ENCODE measurements at regions not wholly inside any gene's neighbourhood (a gene's known extent, or its start where the extent isn't known, plus 50 kb on each side); places are given as distances from the start of the nearest gene placed in this dataset.
"Not testable (repeated sequence)": the region's sequence is repeated elsewhere in the genome, so short reads cannot be mapped to it uniquely, and the experiment has no call there.

DNA sequence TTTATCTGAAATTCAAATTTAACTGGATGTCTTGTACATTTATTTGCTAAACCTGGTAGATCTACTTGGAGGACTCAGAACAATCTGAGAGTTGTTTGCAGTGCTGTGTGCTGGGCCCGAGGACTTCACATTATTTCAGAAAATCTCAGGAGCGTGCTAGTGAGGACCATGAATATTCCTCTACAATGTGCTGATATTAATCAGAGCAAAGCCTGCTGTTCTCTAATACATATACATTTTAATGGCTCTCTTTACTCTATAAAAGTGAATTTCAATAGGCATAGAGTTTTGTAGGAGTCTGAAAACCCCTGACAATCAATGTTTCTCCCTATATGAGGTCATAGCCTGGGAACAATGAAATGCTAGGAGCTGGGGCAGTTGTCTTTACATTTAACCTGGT, 144.3 kb downstream of the NEDD1 start:
- DNase-seq (ENCODE audit: extremely low spot score) = no peak
- H3K4me3 ChIP-seq (ENCODE audit: low read depth, low read length) = no peak overlapping the region
- no peaks in the 10 kb centered on the region for H3K36me3 ChIP-seq (ENCODE audit: insufficient read depth)
- 90% methylated on average over 2 of the region's 2 CpGs for WGBS
- H3K4me1 ChIP-seq (ENCODE audit: insufficient read depth) = no peaks in the 10 kb centered on the region
- no peak overlapping the region for H3K27ac ChIP-seq (ENCODE audit: low read depth)

DNA sequence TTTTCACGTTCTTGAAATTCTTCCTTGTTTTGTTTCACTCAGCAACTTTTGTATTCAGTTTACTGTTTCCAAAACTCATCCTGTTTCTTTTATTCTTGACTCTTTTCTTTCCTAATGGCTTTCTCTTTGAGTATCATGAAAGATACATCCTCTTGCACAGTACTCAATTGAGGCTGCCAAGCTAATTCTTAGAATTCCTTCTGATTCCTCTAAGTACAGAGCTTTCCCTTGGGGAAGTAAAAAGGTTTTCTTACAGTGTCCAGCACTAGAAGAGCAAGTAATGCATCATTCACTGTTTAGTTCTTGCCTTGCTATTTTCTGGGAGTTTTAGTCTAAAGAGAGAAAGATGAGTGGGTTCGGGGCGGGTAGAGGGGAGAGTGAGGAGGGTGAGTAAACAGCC, 154.1 kb downstream of the NEDD1 start:
- no peak for DNase-seq (ENCODE audit: extremely low spot score)
- Histone ChIP-seq H3K27ac (ENCODE audit: low read depth) (no peak overlapping the region), H3K36me3 (ENCODE audit: insufficient read depth) (no peaks in the 10 kb centered on the region), H3K4me3 (ENCODE audit: low read depth, low read length) (no peak overlapping the region), H3K4me1 (ENCODE audit: insufficient read depth) (no peaks in the 10 kb centered on the region)
- 52% methylated on average over 3 of the region's 3 CpGs for WGBS

DNA sequence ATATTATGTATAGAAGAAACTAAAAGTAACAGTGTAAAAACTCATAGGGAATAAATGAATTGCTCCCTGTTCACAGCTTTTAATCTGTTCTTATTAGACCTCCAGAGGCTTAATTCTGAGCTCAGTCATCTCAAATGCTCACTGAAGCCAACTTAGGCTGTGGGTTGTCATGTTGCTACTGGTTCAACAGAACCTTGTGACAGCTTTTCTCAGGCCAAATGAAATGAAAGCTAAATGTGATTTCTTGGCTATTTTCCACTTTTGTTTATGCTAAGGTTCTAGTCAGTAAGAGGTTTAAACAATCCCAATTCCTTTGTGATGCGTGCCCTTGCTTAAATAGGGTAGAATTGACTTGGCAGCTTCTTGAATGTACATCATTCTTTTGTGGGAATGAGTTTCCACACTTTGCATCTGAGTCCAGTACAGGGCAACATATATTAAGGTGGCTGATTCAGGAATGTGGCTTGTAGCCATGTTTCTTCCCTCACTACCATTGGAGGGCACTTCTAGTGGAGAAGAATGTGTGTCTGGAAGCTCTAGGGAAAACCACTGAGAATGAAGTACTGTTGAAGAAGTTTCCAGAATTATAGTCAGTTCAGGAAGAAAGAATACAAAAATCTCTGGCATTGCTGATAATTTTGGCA, 156.4 kb downstream of the NEDD1 start:
- no peaks in the 10 kb centered on the region for H3K36me3 ChIP-seq (ENCODE audit: insufficient read depth)
- DNase-seq (ENCODE audit: extremely low spot score) = no peak
- H3K4me3 ChIP-seq (ENCODE audit: low read depth, low read length) = no peak overlapping the region
- WGBS = 81% methylated on average over 1 of the region's 1 CpG
- H3K27ac ChIP-seq (ENCODE audit: low read depth) = no peak overlapping the region
- no peaks in the 10 kb centered on the region for H3K4me1 ChIP-seq (ENCODE audit: insufficient read depth)

DNA sequence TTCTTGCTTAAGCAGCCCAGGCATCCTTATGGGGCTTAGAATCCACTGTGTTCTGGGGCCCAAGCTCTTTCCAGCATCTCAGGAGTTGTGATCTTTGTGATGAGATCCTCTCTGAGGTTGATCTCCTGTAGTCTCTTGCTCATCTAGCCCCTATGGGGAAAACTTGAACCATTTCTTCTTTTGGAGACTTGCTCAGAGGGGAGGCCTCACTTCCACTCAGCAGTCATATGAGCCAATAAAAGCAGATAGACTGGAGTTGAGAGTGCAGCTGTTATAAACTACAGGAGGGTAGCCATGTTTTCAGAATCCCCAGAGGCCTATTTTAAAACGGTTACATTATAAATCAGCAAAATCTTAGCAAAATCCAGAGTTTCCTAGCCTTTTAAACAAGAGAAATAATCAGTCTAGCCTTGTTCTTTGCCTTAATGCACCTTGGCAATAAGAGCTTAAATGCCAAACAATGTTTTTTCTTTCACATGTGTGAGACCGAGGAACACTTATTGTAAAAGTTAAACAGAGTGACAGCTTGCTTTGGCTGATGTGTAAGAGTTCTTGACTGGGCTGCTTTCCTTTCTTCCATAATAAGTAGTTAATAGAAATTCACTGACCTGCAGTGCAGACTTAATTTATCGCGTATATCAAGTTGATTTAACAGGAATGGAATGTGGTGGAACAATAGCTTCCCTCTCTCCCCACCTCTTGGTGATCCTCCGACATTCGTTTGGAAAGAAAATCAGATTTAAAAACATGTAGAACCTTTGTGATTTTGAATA, 168.3 kb downstream of the NEDD1 start:
- 34% methylated on average over 6 of the region's 6 CpGs for WGBS
- no peak overlapping the region for H3K27ac ChIP-seq (ENCODE audit: low read depth)
- no peaks in the 10 kb centered on the region for H3K36me3 ChIP-seq (ENCODE audit: insufficient read depth)
- no peak overlapping the region for H3K4me3 ChIP-seq (ENCODE audit: low read depth, low read length)
- no peaks in the 10 kb centered on the region for H3K4me1 ChIP-seq (ENCODE audit: insufficient read depth)
- DNase-seq (ENCODE audit: extremely low spot score) = peak; percentile 11

DNA sequence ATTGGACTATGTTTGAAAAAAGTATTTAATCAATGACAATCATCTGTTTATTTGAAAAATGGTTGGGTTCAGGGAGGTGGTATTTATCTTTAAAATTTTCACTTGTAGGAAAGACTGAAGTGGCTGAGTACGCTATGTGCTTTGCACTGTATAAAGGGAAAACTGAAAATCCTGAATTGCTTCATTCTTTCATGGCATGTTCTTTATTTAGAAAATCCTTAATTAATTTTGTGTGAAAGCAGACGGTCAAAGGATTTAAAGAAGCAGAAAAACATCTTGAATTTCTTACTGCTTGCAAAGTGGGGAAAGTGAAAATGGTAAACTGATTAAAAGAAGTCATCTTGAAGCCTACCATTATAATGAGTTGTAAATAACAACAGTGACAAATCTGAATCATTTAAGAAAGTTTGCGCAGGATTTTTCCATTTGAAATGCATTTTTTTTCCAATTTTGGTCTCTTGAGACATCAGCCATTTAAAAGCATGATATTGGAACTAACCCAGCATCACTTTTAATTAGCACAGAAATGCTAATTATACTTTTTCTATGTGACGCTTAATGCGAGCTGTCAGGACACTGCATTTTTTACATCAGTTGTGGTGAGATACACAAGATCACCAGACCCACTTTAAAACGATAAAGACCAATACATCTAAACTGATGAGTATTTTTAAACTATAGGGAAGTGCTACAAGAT, 169.0 kb downstream of the NEDD1 start:
- Histone ChIP-seq H3K4me1 (ENCODE audit: insufficient read depth) (no peaks in the 10 kb centered on the region), H3K36me3 (ENCODE audit: insufficient read depth) (no peaks in the 10 kb centered on the region), H3K4me3 (ENCODE audit: low read depth, low read length) (no peak overlapping the region), H3K27ac (ENCODE audit: low read depth) (no peak overlapping the region)
- WGBS = 82% methylated on average over 6 of the region's 6 CpGs
- DNase-seq (ENCODE audit: extremely low spot score) = no peak

DNA sequence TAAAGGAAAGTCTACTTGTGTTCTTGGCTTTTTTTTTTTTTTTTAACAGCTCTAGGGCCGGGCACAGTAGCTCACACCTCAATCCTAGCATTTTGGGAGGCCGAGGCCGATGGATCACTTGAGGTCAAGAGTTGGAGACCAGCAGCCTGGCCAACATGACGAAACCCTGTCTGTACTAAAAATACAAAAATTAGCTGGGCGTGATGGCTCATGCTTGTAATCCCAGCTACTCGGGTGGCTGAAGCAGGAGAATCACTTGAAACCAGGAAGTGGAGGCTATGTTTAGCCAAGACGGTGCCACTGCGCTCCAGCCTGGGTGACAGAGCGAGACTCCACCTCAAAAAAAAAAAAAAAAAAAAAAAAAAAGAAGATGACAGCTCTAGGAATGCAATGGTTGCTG, 169.9 kb downstream of the NEDD1 start:
- 77% methylated on average over 9 of the region's 9 CpGs for WGBS
- H3K4me3 ChIP-seq (ENCODE audit: low read depth, low read length); DNase-seq (ENCODE audit: extremely low spot score): not testable (repeated sequence)

DNA sequence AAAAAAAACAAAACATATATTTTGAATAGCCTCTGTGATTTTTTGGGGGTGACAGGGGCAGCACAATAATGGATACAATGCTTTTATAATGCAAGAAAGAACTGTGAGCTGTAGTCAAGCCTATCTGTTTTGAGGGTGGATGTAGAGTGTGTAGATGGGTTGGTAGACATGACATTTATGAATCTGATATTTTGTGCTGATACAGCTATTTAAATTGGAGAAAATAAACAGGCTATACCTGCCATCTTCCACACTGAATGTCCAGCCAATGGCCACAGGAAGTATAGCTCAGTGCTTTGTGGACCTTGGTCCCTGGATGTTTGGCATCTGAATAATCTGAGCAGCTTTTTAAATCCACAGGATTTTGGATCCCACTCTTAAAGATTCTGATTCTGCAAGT, 175.0 kb downstream of the NEDD1 start:
- no peaks in the 10 kb centered on the region for H3K36me3 ChIP-seq (ENCODE audit: insufficient read depth)
- H3K27ac ChIP-seq (ENCODE audit: low read depth) = no peak overlapping the region
- no peaks in the 10 kb centered on the region for H3K4me1 ChIP-seq (ENCODE audit: insufficient read depth)
- DNase-seq (ENCODE audit: extremely low spot score) = no peak
- no peak overlapping the region for H3K4me3 ChIP-seq (ENCODE audit: low read depth, low read length)

More for the DNA sequence above, 169.9 kb downstream of the NEDD1 start:
- H3K36me3 ChIP-seq (ENCODE audit: insufficient read depth); H3K27ac ChIP-seq (ENCODE audit: low read depth); H3K4me1 ChIP-seq (ENCODE audit: insufficient read depth): not testable (repeated sequence)

DNA sequence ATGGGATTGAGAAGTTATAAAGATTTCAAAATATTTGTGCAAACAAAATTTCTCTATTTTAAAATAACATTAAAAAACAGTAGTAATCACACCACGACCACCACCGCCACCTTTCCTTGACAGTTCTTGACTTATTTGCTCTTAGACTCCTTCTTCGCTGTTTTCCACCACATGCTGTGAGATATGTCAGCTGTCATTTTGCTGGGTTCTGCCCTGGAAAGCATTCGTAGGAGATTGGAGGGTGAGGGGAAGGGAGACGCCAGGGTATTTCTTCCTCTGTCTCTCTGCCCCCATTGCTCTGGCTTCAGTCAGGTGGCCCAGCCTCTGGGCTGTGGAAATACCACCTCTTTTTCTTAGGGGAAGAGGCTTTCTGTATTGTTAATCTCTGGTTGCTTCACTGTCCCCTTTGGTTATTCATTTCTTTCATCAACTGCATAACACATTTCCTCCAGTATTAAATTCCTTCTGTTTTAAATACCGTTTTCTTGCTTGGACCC, 186.2 kb downstream of the NEDD1 start:
- WGBS = 55% methylated on average over 6 of the region's 6 CpGs
- H3K27ac ChIP-seq (ENCODE audit: low read depth) = no peak overlapping the region
- no peak for DNase-seq (ENCODE audit: extremely low spot score)
- no peaks in the 10 kb centered on the region for H3K36me3 ChIP-seq (ENCODE audit: insufficient read depth)
- no peak overlapping the region for H3K4me3 ChIP-seq (ENCODE audit: low read depth, low read length)
- H3K4me1 ChIP-seq (ENCODE audit: insufficient read depth) = no peaks in the 10 kb centered on the region

DNA sequence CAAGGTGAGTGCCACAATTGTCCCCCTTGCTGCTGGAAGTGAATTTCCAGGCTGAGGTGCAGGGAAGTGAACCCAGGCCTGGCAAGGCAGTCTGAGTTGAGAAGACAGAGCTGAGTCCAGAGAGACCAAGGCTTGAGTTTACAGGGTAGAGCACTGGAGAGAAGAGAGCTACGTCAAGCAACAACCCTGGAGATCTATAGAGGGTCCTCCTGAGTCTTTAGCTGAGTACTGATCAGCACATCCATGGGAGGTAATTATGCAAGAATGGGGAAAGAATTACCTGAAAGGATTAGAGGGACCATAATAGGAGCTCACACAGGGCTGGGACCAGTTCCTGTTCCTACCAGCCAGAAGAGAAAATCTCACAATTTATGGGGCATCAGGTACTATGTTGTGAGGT, 190.7 kb downstream of the NEDD1 start:
- Histone ChIP-seq H3K27ac (ENCODE audit: low read depth) (no peak overlapping the region), H3K4me3 (ENCODE audit: low read depth, low read length) (no peak overlapping the region), H3K36me3 (ENCODE audit: insufficient read depth) (no peaks in the 10 kb centered on the region), H3K4me1 (ENCODE audit: insufficient read depth) (no peaks in the 10 kb centered on the region)
- 66% methylated on average over 1 of the region's 1 CpG for WGBS
- no peak for DNase-seq (ENCODE audit: extremely low spot score)

DNA sequence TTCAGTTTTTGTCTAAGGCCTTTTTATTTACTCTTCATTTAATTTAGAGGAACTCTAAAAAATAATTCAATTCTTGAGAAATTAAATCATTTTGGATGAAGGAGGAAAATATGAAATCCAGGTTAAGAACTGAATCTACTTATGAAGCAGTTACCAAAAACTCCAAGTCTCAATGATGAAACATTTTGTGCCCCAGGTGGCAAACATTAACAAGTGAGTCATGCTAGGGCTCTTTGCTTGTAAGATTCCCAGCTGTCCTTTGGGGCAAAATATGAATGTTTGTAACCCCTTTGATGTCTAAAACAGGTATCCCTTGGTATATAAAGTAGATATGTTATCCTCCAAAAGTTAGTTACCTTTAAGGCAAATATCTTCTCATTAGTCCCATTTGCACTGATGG, 202.4 kb downstream of the NEDD1 start:
- no peaks in the 10 kb centered on the region for H3K36me3 ChIP-seq (ENCODE audit: insufficient read depth)
- no peak for DNase-seq (ENCODE audit: extremely low spot score)
- no peak overlapping the region for H3K27ac ChIP-seq (ENCODE audit: low read depth)
- H3K4me1 ChIP-seq (ENCODE audit: insufficient read depth) = no peaks in the 10 kb centered on the region
- no peak overlapping the region for H3K4me3 ChIP-seq (ENCODE audit: low read depth, low read length)

DNA sequence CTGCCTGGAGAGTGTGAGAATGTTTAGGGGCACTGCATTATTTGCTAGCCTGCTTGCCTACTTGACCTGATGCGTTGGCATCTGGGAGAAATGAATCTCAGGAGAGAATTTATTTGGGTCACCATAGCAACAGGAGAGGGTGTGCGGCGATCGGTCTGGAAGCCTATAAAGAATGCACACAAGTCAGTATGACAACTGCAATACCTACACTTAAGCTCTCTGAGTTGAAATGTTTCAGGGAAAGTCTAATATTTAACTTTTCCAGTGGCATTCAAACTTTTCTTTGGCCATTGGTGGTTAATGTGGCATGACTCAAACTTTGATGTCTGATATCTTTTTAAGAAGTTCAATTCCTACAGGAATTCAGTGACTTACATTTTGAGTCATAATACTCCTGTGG, 205.1 kb downstream of the NEDD1 start:
- H3K4me1 ChIP-seq (ENCODE audit: insufficient read depth) = no peaks in the 10 kb centered on the region
- no peaks in the 10 kb centered on the region for H3K36me3 ChIP-seq (ENCODE audit: insufficient read depth)
- H3K4me3 ChIP-seq (ENCODE audit: low read depth, low read length) = no peak overlapping the region
- WGBS = 41% methylated on average over 4 of the region's 4 CpGs
- DNase-seq (ENCODE audit: extremely low spot score) = no peak
- no peak overlapping the region for H3K27ac ChIP-seq (ENCODE audit: low read depth)

DNA sequence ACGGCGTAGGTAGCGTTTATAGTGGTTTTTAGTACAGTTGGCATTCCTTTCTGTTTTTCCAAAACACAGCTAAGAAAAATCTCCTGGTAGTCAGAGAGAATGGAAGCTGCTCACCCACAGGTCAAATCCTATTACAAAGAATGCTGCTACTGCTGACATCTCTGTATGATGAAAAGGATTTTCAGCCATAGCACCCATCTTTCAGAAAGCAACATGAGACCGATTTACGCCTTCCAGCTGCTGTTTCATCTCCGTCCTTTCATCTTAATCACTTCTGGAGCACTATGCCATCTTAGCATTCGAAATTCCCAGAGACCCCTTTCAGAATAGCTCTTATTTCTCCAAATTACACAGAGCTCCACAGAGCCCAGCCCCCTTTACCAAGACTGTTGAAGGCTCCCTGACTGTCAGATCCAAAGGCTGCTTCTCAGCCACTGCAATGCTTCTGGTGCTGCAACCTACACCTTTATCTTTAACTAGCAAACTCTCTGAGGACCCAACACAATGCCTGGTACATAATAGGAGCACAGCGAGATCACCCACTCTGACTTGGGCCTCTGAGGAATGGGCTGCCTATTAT, 211.8 kb downstream of the NEDD1 start:
- no peak overlapping the region for H3K4me3 ChIP-seq (ENCODE audit: low read depth, low read length)
- 59% methylated on average over 8 of the region's 8 CpGs for WGBS

DNA sequence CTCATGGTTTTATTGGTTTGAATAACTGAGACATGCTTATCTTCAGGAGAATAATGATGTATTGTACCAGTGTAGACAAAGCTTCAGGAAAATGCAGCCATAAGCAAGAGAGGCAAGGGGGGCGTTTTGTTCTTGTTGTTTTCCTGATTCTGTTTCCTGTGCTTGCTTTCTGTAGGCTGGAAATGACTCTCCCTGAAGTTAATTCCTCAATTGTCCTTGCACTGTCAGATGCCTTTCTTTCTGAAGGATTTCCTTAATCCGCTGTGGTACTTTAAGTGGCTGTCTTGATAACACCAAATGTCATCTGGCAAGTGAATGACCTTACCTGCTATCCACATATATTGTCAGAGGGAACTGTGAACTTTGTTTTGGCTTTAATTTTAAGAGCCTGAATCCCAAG, 220.0 kb downstream of the NEDD1 start:
- no peak for DNase-seq (ENCODE audit: extremely low spot score)
- Histone ChIP-seq H3K27ac (ENCODE audit: low read depth) (no peak overlapping the region), H3K36me3 (ENCODE audit: insufficient read depth) (no peaks in the 10 kb centered on the region), H3K4me1 (ENCODE audit: insufficient read depth) (no peaks in the 10 kb centered on the region), H3K4me3 (ENCODE audit: low read depth, low read length) (no peak overlapping the region)
- WGBS = 37% methylated on average over 2 of the region's 2 CpGs

More for the DNA sequence above, 211.8 kb downstream of the NEDD1 start:
- Histone ChIP-seq H3K27ac (ENCODE audit: low read depth) (no peak overlapping the region), H3K4me1 (ENCODE audit: insufficient read depth) (no peaks in the 10 kb centered on the region), H3K36me3 (ENCODE audit: insufficient read depth) (no peaks in the 10 kb centered on the region)
- DNase-seq (ENCODE audit: extremely low spot score) = no peak
